GM12875 (cell line): ENCODE measurements at regions not wholly inside any gene's neighbourhood (a gene's known extent, or its start where the extent isn't known, plus 50 kb on each side); places are given as distances from the start of the nearest gene placed in this dataset.

Experiments
- H3K4me3 ChIP-seq: one replicate; pipeline ENCODE4 v1.5.1; 2011; ENCODE audit warnings: low read depth, low read length, control low read depth
- TF ChIP-seq, protein P1 (sequence below): IDR thresholded peaks from 2 replicates; pipeline ENCODE4 v1.5.1; 2011; ENCODE audit warnings: low read depth, mild to moderate bottlenecking, control low read depth, inconsistent platforms, low read length, moderate library complexity, borderline replicate concordance; ENCODE audit not compliant: insufficient read depth

- TF ChIP-seq, protein P1, sequence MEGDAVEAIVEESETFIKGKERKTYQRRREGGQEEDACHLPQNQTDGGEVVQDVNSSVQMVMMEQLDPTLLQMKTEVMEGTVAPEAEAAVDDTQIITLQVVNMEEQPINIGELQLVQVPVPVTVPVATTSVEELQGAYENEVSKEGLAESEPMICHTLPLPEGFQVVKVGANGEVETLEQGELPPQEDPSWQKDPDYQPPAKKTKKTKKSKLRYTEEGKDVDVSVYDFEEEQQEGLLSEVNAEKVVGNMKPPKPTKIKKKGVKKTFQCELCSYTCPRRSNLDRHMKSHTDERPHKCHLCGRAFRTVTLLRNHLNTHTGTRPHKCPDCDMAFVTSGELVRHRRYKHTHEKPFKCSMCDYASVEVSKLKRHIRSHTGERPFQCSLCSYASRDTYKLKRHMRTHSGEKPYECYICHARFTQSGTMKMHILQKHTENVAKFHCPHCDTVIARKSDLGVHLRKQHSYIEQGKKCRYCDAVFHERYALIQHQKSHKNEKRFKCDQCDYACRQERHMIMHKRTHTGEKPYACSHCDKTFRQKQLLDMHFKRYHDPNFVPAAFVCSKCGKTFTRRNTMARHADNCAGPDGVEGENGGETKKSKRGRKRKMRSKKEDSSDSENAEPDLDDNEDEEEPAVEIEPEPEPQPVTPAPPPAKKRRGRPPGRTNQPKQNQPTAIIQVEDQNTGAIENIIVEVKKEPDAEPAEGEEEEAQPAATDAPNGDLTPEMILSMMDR, result no peak
- no peak overlapping the region for H3K4me3 ChIP-seq
Measured at GRCh38 chr15:54810496-54810895, 386.2 kb downstream of the RSL24D1 start.

GRCh38 chr15:54810031-54810430 lies 386.7 kb downstream of the RSL24D1 start:
- no peak overlapping the region for H3K4me3 ChIP-seq
- TF ChIP-seq, protein P1, result no peak

DNA sequence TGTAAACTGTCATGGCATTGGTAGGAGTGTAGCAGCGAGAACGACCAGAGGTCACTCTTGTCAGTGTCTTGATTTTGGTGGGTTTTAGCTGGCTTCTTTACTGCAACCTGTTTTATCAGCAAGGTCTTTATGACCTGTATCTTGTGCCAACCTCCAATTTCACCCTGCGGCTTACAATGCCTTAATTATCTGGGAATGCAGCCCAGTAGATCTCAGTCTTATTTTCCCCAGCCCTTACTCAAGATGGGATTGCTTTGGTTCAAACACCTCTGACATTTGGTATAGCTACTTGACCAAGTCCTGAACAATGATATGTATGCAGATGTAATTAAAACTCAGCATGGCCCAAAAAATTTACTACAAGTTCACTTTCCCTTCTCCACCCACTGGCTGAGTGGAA lies 388.4 kb downstream of the RSL24D1 start:
- H3K4me3 ChIP-seq, result no peak overlapping the region
- TF ChIP-seq, protein P1, result no peak

- TF ChIP-seq, protein P1, result no peak
- H3K4me3 ChIP-seq, result no peak overlapping the region
Measured at GRCh38 chr15:54803987-54804386, 392.8 kb downstream of the RSL24D1 start.

GRCh38 chr15:54803134-54803808 lies 393.5 kb downstream of the RSL24D1 start:
- H3K4me3 ChIP-seq, result no peak overlapping the region
- TF ChIP-seq, protein P1, result no peak

- H3K4me3 ChIP-seq, result no peak overlapping the region
- TF ChIP-seq, protein P1, result no peak
Measured at GRCh38 chr15:54792526-54792925, 404.2 kb downstream of the RSL24D1 start.

DNA sequence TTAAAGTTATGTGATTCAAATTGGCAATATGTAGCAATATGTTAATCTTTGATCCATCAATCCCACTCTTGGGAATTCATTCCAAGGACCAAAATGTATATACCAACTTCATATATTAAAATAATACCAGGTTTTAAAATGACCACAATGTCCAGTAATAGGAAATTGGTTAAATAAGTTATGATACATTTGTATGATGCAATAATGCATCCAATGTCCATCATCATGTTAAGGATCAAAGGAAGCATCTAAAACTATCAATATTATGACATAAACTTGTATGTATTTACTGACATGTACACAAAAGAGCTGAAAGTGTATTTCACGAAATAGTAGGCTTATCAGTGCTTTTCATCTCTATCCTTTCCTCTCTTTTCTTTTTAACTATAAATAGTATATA lies 406.0 kb downstream of the RSL24D1 start:
- no peak overlapping the region for H3K4me3 ChIP-seq
- TF ChIP-seq, protein P1, result no peak
